KBM-7 (cell line): ENCODE measurements at regions not wholly inside any gene's neighbourhood (a gene's known extent, or its start where the extent isn't known, plus 50 kb on each side); places are given as distances from the start of the nearest gene placed in this dataset.
"Not testable (repeated sequence)": the region's sequence is repeated elsewhere in the genome, so short reads cannot be mapped to it uniquely, and the experiment has no call there.

Source experiments
- DNase-seq: peaks from one replicate; pipeline ENCODE4 v3.0.0-alpha.2; 2015
- in situ Hi-C: fragments of 300-500 bp; cut with MboI; formaldehyde crosslinking; loops from 2 replicates; pipeline ENCODE4 v1.14.3; 2020; ENCODE audit warnings: low sequenced_read_pairs, low pct_unique_long_range_greater_than_20kb, mixed read lengths

GRCh38 chrY:10627116-10627515, 1099.4 kb downstream of the TSPY10 start:
- in situ Hi-C loops: no loop called here
- peak; percentile 47 for DNase-seq

DNA sequence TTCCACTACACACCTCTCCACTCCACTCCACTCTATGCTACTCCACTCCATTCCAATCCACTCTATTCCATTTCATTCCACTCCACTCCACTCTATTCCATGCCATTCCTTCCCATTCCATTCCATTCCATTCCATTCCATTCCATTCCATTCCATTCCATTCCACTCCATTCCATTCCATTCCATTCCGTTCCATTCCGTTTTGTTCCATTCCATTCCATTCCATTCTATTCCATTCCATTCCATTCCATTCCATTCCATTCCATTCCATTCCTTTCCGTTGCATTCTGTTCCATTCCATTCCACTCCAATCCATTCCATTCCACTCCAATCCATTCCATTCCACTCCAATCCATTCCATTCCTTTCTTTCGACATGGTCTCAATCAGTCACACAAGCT, 1121.1 kb downstream of the TSPY10 start:
- in situ Hi-C loops: not testable (repeated sequence)

GRCh38 chrY:10657120-10657519, 1129.4 kb downstream of the TSPY10 start:
- in situ Hi-C loops, DNase-seq: not testable (repeated sequence)

More for the DNA sequence above, 1121.1 kb downstream of the TSPY10 start:
- not testable (repeated sequence) for DNase-seq

- in situ Hi-C loops: no loop called here
These were observed 1139.1 kb downstream of the TSPY10 start for GRCh38 chrY:10666785-10667184.

DNA sequence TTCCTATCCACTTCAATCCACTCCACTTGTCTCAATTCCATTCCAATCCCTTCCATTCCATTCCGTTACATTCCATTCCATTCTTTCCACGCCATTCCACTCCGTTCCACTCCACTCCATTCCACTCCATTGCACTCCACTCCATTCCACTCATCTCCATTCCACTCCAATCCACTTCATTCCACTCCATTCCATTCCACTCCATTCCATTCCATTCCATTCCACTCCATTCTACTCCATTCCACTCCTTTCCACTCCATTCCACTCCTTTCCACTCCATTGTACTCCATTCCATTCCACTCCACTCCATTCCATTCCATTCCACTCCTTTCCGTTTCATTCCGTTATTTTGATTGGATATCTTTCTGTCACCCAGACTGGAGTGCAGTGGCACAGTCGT, 1158.7 kb downstream of the TSPY10 start:
- DNase-seq: no peak
- in situ Hi-C loops: no loop called here

More at GRCh38 chrY:10666785-10667184, 1139.1 kb downstream of the TSPY10 start:
- DNase-seq: no peak
